ENCODE measurements at regions not wholly inside any gene's neighbourhood (a gene's known extent, or its start where the extent isn't known, plus 50 kb on each side); places are given as distances from the start of the nearest gene placed in this dataset.
"Not testable (repeated sequence)": the region's sequence is repeated elsewhere in the genome, so short reads cannot be mapped to it uniquely, and the experiment has no call there.

- Mint-ChIP-seq H3K4me3 (no peak overlapping the region), H3K36me3 (ENCODE audit: low read depth) (no peaks in the 10 kb centered on the region), H3K27me3 (no peaks in the 10 kb centered on the region), H3K4me1 (peaks cover 16% of the 10 kb centered on the region), H3K27ac (no peak overlapping the region), H3K9me3 (peaks cover 6% of the 10 kb centered on the region)
- ChIA-PET CTCF (no interaction called here), POLR2A (no interaction called here)
- DNase-seq (no peak), ATAC-seq (ENCODE audit: low read depth) (no peak)
- TF ChIP-seq CTCF (IDR thresholded peaks at IDR 0.05): no peak
- intact Hi-C loops (cut with micrococcal nuclease): no loop called here
These were observed 478.5 kb upstream of the CBLB start for GRCh38 chr3:106347350-106347749.

GRCh38 chr3:106348139-106348690 is 479.4 kb upstream of the CBLB start:
- Mint-ChIP-seq H3K4me1 (peaks cover 17% of the 10 kb centered on the region), H3K27me3 (no peaks in the 10 kb centered on the region), H3K9me3 (peaks cover 7% of the 10 kb centered on the region), H3K27ac (no peak overlapping the region), H3K36me3 (ENCODE audit: low read depth) (no peaks in the 10 kb centered on the region), H3K4me3 (no peak overlapping the region)
- DNase-seq (no peak), ATAC-seq (ENCODE audit: low read depth) (no peak)
- no peak for TF ChIP-seq CTCF (IDR thresholded peaks at IDR 0.05)
- POLR2A ChIA-PET: no interaction called here
- intact Hi-C loops (cut with micrococcal nuclease): no loop called here
- CTCF ChIA-PET: no interaction called here

GRCh38 chr3:106349191-106349881 is 480.5 kb upstream of the CBLB start:
- Mint-ChIP-seq H3K4me1 (peaks cover 14% of the 10 kb centered on the region), H3K27ac (no peak overlapping the region), H3K4me3 (no peak overlapping the region), H3K9me3 (peaks cover 7% of the 10 kb centered on the region), H3K27me3 (no peaks in the 10 kb centered on the region), H3K36me3 (ENCODE audit: low read depth) (no peaks in the 10 kb centered on the region)
- DNase-seq (no peak), ATAC-seq (ENCODE audit: low read depth) (no peak)
- POLR2A ChIA-PET: no interaction called here
- TF ChIP-seq CTCF (IDR thresholded peaks at IDR 0.05): no peak
- CTCF ChIA-PET: no interaction called here
- intact Hi-C loops (cut with micrococcal nuclease): no loop called here

- Mint-ChIP-seq H3K4me3 (no peak overlapping the region), H3K4me1 (peaks cover 4% of the 10 kb centered on the region), H3K27ac (no peak overlapping the region), H3K9me3 (peaks cover 7% of the 10 kb centered on the region), H3K36me3 (ENCODE audit: low read depth) (no peaks in the 10 kb centered on the region), H3K27me3 (no peaks in the 10 kb centered on the region)
- no peak for ATAC-seq (ENCODE audit: low read depth)
- CTCF ChIA-PET: no interaction called here
- no peak for TF ChIP-seq CTCF (IDR thresholded peaks at IDR 0.05)
- intact Hi-C loops (cut with micrococcal nuclease): no loop called here
- POLR2A ChIA-PET: no interaction called here
- no peak for DNase-seq
These were observed 487.1 kb upstream of the CBLB start for GRCh38 chr3:106355873-106356272.

GRCh38 chr3:106359692-106360091 is 490.9 kb upstream of the CBLB start:
- Mint-ChIP-seq H3K4me1 (no peaks in the 10 kb centered on the region), H3K4me3 (no peak overlapping the region), H3K27me3 (no peaks in the 10 kb centered on the region), H3K9me3 (peaks cover 5% of the 10 kb centered on the region), H3K36me3 (ENCODE audit: low read depth) (no peaks in the 10 kb centered on the region), H3K27ac (no peak overlapping the region)
- TF ChIP-seq CTCF (IDR thresholded peaks at IDR 0.05): no peak
- no peak for ATAC-seq (ENCODE audit: low read depth)
- POLR2A ChIA-PET: no interaction called here
- DNase-seq: no peak
- CTCF ChIA-PET: no interaction called here
- intact Hi-C loops (cut with micrococcal nuclease): loop anchor here (10.0 kb wide), 1 partner anchor 195 kb away; no protein-coding TSS in a partner anchor

GRCh38 chr3:106360901-106361300 is 492.1 kb upstream of the CBLB start:
- H3K9me3 Mint-ChIP-seq; H3K27ac Mint-ChIP-seq; ATAC-seq (ENCODE audit: low read depth); DNase-seq; CTCF ChIA-PET; H3K36me3 Mint-ChIP-seq (ENCODE audit: low read depth); H3K4me1 Mint-ChIP-seq; H3K4me3 Mint-ChIP-seq; POLR2A ChIA-PET; H3K27me3 Mint-ChIP-seq: not testable (repeated sequence)
- intact Hi-C loops (cut with micrococcal nuclease): loop anchor here (10.0 kb wide), 1 partner anchor 194 kb away; no protein-coding TSS in a partner anchor

Measured in activated B cell treated with CpG ODN at 0.5 μM for 24 hours (primary cell).